ENCODE measurements at regions not wholly inside any gene's neighbourhood (a gene's known extent, or its start where the extent isn't known, plus 50 kb on each side); places are given as distances from the start of the nearest gene placed in this dataset.

DNA sequence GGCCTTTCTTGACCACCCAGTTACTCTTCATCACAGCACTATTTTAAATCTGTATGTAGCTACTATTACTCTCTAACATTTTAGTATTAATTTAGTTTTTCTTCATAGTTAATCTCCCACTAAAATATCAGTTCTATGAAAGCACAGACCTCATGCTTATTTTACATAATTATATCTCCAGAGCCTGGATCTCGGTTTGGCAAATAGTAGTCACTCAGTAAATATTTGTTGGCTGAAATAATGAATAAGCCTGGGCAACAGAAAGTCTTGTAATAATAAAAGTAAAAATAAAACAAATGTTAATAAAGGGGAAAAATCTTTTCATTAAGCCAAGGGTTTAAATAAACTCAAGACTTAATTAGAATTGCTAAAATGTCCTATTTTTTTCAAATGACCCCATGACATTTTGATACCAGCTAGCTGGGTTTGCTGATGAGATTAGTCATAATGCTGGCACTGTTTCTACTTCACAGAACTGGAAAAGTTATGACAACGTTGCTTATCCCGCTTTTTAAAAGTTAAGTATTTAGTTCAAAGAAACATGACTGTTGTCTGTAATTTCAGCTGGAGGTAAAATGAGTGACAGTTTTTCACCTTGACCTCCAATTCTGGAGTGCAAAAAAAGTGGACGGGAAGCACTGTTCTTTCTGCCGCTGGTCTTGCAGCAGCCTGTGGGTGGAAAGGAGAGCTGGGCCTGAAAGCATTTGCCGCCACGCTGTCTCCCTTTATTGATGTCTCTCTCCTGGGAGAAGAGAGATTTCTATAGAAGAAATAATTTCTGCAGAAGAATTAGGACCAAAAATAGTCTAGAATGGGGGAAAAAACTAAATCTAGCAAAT lies 85.2 kb upstream of the SPATA13 start:
- Histone ChIP-seq H3K27me3 (ENCODE audit: control insufficient read depth in 3 of 3, insufficient read depth in 3 of 3, low read length in 2 of 3) (no peaks in the 10 kb centered on the region), H3K4me3 (no peak overlapping the region), H3K36me3 (ENCODE audit: control insufficient read depth in 4 of 4, insufficient read depth in 4 of 4, low read length in 4 of 4) (no peaks in the 10 kb centered on the region), H3K4me1 (ENCODE audit: control insufficient read depth in 5 of 5, insufficient read depth in 5 of 5, low read length in 5 of 5) (peaks cover 0 to 15% (median 8%) of the 10 kb centered on the region in 5 donors), H3K9me3 (ENCODE audit: control insufficient read depth in 4 of 4, insufficient read depth in 3 of 4, low read length in 3 of 4) (no peaks in the 10 kb centered on the region), H3K27ac (ENCODE audit: low read depth in 1 of 2, low read length in 1 of 2) (peak overlapping the region in 1 of 2 donors; percentile 32), H3K9ac (ENCODE audit: insufficient read depth in 1 of 2, low read length in 2 of 2) (no peak overlapping the region)
- TF ChIP-seq, protein P1, sequence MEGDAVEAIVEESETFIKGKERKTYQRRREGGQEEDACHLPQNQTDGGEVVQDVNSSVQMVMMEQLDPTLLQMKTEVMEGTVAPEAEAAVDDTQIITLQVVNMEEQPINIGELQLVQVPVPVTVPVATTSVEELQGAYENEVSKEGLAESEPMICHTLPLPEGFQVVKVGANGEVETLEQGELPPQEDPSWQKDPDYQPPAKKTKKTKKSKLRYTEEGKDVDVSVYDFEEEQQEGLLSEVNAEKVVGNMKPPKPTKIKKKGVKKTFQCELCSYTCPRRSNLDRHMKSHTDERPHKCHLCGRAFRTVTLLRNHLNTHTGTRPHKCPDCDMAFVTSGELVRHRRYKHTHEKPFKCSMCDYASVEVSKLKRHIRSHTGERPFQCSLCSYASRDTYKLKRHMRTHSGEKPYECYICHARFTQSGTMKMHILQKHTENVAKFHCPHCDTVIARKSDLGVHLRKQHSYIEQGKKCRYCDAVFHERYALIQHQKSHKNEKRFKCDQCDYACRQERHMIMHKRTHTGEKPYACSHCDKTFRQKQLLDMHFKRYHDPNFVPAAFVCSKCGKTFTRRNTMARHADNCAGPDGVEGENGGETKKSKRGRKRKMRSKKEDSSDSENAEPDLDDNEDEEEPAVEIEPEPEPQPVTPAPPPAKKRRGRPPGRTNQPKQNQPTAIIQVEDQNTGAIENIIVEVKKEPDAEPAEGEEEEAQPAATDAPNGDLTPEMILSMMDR (IDR thresholded peaks at IDR 0.05; ENCODE audit: control extremely low read depth, extremely low read depth): no peak
- ATAC-seq (ENCODE audit: insufficient read depth, low FRiP score) (no peak), DNase-seq (no peak)
- 58 to 81% methylated on average over 7 of the region's 7 CpGs for WGBS, 2 donors

DNA sequence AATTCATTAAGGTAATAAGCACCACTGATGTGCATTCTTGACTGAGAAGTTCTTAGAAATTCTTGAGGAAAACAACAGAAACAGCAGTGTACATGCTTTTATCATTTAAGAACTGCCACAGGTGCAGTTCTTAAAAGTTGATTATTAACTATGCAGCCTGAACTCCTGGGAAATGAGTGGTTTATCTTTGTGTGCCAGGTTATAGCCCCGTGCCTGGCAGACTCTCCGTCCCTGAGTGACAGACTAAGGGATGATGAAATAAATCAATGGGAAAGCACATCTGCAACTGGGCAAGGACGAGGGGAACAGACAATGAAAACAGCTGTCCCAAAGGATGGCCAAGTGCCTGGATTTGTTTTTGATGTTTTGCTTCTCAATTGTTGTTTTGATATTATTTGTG lies 84.4 kb upstream of the SPATA13 start:
- H3K27me3 ChIP-seq (ENCODE audit: control insufficient read depth in 3 of 3, insufficient read depth in 3 of 3, low read length in 2 of 3): no peaks in the 10 kb centered on the region
- DNase-seq: peak; percentile 21 to 61 (median 30)
- TF ChIP-seq, protein P1 (IDR thresholded peaks at IDR 0.05; ENCODE audit: control extremely low read depth, extremely low read depth): no peak
- H3K4me1 ChIP-seq (ENCODE audit: control insufficient read depth in 5 of 5, insufficient read depth in 5 of 5, low read length in 5 of 5): peaks cover 0 to 11% (median 8%) of the 10 kb centered on the region in 5 donors
- H3K36me3 ChIP-seq (ENCODE audit: control insufficient read depth in 4 of 4, insufficient read depth in 4 of 4, low read length in 4 of 4): no peaks in the 10 kb centered on the region
- H3K4me3 ChIP-seq: no peak overlapping the region
- WGBS, 2 donors: 35 to 65% methylated on average over 3 of the region's 3 CpGs
- H3K27ac ChIP-seq (ENCODE audit: low read depth in 1 of 2, low read length in 1 of 2): peak overlapping the region; percentile 28 to 35
- ATAC-seq (ENCODE audit: insufficient read depth, low FRiP score): no peak
- H3K9me3 ChIP-seq (ENCODE audit: control insufficient read depth in 4 of 4, insufficient read depth in 3 of 4, low read length in 3 of 4): no peaks in the 10 kb centered on the region
- no peak overlapping the region for H3K9ac ChIP-seq (ENCODE audit: insufficient read depth in 1 of 2, low read length in 2 of 2)

DNA sequence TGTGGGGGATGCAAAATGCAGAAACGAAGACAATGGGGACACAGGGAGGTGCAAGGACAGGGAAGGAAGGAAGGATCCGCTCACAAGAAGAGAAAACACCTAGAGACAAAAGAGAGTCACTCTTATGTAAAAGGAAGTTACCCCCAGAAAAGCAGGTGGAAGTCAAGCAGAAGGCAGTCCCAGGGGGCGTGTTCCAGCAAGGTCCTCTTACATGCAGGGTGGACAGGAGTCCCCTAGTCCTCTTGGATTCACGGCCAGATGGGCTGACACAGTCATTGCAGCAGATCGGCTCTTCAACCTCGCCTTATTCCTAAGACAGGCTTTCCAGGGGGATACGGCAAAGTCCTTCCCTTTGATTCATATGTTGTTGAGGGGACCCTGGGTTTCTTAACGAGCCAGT lies 83.9 kb upstream of the SPATA13 start:
- no peak for DNase-seq
- no peak for ATAC-seq (ENCODE audit: insufficient read depth, low FRiP score)
- Histone ChIP-seq H3K36me3 (ENCODE audit: control insufficient read depth in 4 of 4, insufficient read depth in 4 of 4, low read length in 4 of 4) (no peaks in the 10 kb centered on the region), H3K4me3 (no peak overlapping the region), H3K4me1 (ENCODE audit: control insufficient read depth in 5 of 5, insufficient read depth in 5 of 5, low read length in 5 of 5) (peaks cover 0 to 9% (median 6%) of the 10 kb centered on the region in 5 donors), H3K27me3 (ENCODE audit: control insufficient read depth in 3 of 3, insufficient read depth in 3 of 3, low read length in 2 of 3) (no peaks in the 10 kb centered on the region), H3K27ac (ENCODE audit: low read depth in 1 of 2, low read length in 1 of 2) (peak overlapping the region in 1 of 2 donors; percentile 20), H3K9me3 (ENCODE audit: control insufficient read depth in 4 of 4, insufficient read depth in 3 of 4, low read length in 3 of 4) (no peaks in the 10 kb centered on the region), H3K9ac (ENCODE audit: insufficient read depth in 1 of 2, low read length in 2 of 2) (no peak overlapping the region)
- TF ChIP-seq, protein P1 (IDR thresholded peaks at IDR 0.05; ENCODE audit: control extremely low read depth, extremely low read depth): no peak
- WGBS, 2 donors: 77 to 85% methylated on average over 8 of the region's 8 CpGs

Data from lung (tissue), 11 donors.